ENCODE measurements at regions not wholly inside any gene's neighbourhood (a gene's known extent, or its start where the extent isn't known, plus 50 kb on each side); places are given as distances from the start of the nearest gene placed in this dataset.

DNA sequence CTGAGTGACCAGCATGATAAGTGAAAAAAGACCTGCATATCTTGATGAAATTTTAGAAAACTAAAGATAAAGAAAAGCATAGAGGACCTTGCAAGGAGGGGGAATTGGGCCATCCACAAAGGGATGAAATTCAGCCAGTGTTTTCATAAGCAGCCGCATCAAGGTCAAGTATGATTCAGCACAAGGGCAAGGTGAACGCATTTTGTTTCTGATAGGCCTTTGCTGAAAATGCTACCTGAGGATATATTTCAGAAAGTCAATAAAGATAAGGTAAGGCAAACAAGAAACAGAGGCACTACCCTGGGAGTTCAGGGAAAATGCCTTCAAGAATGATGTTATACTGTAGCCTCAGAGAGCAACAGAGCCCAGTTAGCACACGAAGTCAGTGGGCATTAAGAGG, 55.0 kb upstream of the SHH start:
- Mint-ChIP-seq H3K9me3 (ENCODE audit: low read depth, unreplicated experiment) (no peaks in the 10 kb centered on the region), H3K27me3 (ENCODE audit: unreplicated experiment) (peaks cover 21% of the 10 kb centered on the region), H3K27ac (ENCODE audit: unreplicated experiment) (no peak overlapping the region), H3K36me3 (ENCODE audit: insufficient read depth, unreplicated experiment) (peaks cover 3% of the 10 kb centered on the region), H3K4me1 (ENCODE audit: low read depth, unreplicated experiment) (peaks cover 41% of the 10 kb centered on the region), H3K4me3 (ENCODE audit: low read depth, unreplicated experiment) (no peak overlapping the region)
- DNase-seq: no peak
- intact Hi-C loops (cut with micrococcal nuclease; ENCODE audit: unreplicated experiment): no loop called here
- no TSS peak for BruUV-seq (replicated peaks)
- CTCF ChIA-PET: no interaction called here
- TF ChIP-seq, protein P1, sequence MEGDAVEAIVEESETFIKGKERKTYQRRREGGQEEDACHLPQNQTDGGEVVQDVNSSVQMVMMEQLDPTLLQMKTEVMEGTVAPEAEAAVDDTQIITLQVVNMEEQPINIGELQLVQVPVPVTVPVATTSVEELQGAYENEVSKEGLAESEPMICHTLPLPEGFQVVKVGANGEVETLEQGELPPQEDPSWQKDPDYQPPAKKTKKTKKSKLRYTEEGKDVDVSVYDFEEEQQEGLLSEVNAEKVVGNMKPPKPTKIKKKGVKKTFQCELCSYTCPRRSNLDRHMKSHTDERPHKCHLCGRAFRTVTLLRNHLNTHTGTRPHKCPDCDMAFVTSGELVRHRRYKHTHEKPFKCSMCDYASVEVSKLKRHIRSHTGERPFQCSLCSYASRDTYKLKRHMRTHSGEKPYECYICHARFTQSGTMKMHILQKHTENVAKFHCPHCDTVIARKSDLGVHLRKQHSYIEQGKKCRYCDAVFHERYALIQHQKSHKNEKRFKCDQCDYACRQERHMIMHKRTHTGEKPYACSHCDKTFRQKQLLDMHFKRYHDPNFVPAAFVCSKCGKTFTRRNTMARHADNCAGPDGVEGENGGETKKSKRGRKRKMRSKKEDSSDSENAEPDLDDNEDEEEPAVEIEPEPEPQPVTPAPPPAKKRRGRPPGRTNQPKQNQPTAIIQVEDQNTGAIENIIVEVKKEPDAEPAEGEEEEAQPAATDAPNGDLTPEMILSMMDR (IDR thresholded peaks at IDR 0.05; ENCODE audit: unreplicated experiment): no peak

DNA sequence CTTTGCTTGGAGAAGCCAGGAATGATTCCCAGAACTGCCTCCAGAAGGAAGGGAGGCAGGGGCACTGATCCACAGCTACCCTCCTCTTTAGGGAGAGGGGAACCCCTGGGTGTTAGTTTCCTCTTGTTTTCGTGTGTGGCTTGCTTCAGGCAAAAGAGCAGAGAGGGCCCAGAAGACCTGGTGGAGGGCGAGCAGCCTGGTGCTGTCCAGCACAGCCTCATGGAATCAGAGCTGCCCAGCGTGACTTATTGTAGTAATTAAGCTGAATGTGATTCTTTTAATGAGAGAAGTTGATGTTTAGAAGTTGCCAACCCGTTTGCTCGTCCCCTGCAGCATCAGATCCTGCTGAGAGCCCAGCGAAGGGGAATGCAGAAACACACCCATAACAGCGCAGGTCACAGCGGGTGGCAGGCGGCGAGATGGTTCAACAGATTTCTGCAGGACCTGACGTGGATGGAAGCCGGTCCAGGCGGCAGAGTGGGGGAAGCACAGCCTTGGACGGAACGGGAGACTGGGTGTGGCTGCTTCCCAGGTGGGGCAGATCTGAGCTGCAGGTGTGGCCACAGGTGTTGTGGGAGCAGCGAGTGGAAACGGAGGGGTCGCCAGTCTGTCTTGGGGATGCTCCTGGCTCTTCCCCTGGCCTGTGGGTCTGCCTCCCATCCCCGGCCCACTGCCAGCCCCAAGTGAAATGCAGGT, 53.7 kb upstream of the SHH start:
- Mint-ChIP-seq H3K27me3 (ENCODE audit: unreplicated experiment) (peaks cover 21% of the 10 kb centered on the region), H3K36me3 (ENCODE audit: insufficient read depth, unreplicated experiment) (peaks cover 3% of the 10 kb centered on the region), H3K27ac (ENCODE audit: unreplicated experiment) (no peak overlapping the region), H3K9me3 (ENCODE audit: low read depth, unreplicated experiment) (no peaks in the 10 kb centered on the region), H3K4me3 (ENCODE audit: low read depth, unreplicated experiment) (no peak overlapping the region), H3K4me1 (ENCODE audit: low read depth, unreplicated experiment) (peaks cover 41% of the 10 kb centered on the region)
- no TSS peak for BruUV-seq (replicated peaks)
- no peak for DNase-seq
- TF ChIP-seq, protein P1 (IDR thresholded peaks at IDR 0.05; ENCODE audit: unreplicated experiment): no peak
- CTCF ChIA-PET: no interaction called here
- intact Hi-C loops (cut with micrococcal nuclease; ENCODE audit: unreplicated experiment): no loop called here

DNA sequence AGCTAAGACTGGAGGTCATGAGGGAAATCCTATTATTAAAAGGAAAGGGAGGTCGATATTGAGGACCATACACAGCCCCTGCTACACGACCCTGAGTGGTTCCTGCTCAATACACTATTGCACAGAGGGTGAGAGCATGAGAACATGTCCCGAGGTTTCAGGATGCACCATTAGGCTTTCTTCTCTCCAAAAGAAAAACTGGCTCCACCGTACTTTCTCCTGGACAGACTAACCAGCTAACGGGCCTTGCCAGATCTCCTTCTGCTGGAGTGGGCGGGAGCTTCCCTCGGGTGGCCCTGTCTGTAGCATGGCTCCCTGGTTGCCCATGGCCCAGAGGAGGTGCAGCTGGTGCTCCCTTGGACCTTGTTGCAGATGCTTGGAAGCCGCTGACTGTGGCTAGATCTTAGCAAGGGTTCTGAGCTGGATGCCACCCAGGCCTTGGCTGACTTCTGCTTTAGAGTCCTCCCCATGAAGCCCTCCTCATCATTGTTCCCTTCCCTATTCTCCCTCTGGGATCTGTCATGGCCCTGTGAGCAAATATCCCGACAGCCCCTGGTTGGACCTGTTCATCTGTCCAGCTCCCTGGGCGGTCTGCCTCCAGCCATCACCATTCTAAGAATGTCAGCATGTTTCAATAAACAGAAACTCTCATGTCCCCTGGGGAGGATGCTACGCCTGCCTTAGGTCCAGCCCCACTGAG, 52.9 kb upstream of the SHH start:
- Mint-ChIP-seq H3K9me3 (ENCODE audit: low read depth, unreplicated experiment) (no peaks in the 10 kb centered on the region), H3K27ac (ENCODE audit: unreplicated experiment) (no peak overlapping the region), H3K4me3 (ENCODE audit: low read depth, unreplicated experiment) (no peak overlapping the region), H3K4me1 (ENCODE audit: low read depth, unreplicated experiment) (peaks cover 41% of the 10 kb centered on the region), H3K36me3 (ENCODE audit: insufficient read depth, unreplicated experiment) (peaks cover 3% of the 10 kb centered on the region), H3K27me3 (ENCODE audit: unreplicated experiment) (peaks cover 21% of the 10 kb centered on the region)
- CTCF ChIA-PET: no interaction called here
- no peak for DNase-seq
- no TSS peak for BruUV-seq (replicated peaks)
- TF ChIP-seq, protein P1 (IDR thresholded peaks at IDR 0.05; ENCODE audit: unreplicated experiment): no peak
- intact Hi-C loops (cut with micrococcal nuclease; ENCODE audit: unreplicated experiment): loop anchor here (5.0 kb wide), 2 partner anchors 48 to 87 kb away; no protein-coding TSS in a partner anchor

DNA sequence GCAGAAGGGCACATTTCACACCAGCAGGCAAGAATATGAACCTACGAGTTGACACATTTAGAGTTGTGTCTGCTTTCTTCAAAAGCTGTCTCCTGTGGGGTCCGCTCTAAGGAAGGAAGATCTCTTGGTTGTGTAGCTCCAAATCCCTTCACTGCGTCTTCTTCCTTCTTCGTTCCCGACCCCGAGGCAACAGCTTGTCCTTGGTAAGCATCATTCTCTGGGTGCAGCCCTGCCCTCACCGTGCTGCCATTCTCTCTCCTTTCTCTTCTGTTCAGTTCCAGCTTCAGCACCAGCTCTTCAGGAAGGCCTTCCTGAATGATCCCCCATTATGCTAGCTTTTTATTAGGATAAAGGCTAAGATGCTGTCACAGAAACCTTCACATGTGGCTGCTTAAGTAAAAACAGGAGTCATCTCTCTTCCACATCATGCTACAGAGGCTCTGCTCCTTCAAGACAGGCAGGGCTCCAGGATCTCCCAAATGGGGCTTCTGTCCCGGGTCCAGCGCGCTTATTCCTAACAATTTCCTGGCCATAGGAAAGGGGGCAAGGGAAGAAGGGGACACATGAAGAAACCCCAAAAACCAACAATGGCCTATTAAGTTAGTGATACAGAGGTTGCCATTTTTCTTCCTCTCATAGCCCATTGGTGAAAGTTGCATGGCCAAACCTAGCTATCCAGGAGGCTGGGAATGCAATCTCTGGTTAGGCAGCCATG, 52.2 kb upstream of the SHH start:
- DNase-seq: no peak
- CTCF ChIA-PET: interaction anchor here (1.0 kb wide), 1 partner anchor 87 kb away, joined by 3 read pairs; no protein-coding TSS in a partner anchor
- Mint-ChIP-seq H3K9me3 (ENCODE audit: low read depth, unreplicated experiment) (no peaks in the 10 kb centered on the region), H3K4me3 (ENCODE audit: low read depth, unreplicated experiment) (no peak overlapping the region), H3K36me3 (ENCODE audit: insufficient read depth, unreplicated experiment) (peaks cover 3% of the 10 kb centered on the region), H3K27ac (ENCODE audit: unreplicated experiment) (no peak overlapping the region), H3K27me3 (ENCODE audit: unreplicated experiment) (peaks cover 21% of the 10 kb centered on the region), H3K4me1 (ENCODE audit: low read depth, unreplicated experiment) (peaks cover 41% of the 10 kb centered on the region)
- intact Hi-C loops (cut with micrococcal nuclease; ENCODE audit: unreplicated experiment): loop anchor here (5.0 kb wide), 2 partner anchors 47 to 88 kb away; no protein-coding TSS in a partner anchor
- BruUV-seq (replicated peaks): no TSS peak
- TF ChIP-seq, protein P1 (IDR thresholded peaks at IDR 0.05; ENCODE audit: unreplicated experiment): no peak
